IMR-90 (cell line): ENCODE measurements at regions not wholly inside any gene's neighbourhood (a gene's known extent, or its start where the extent isn't known, plus 50 kb on each side); places are given as distances from the start of the nearest gene placed in this dataset.

Experiments used
- ATAC-seq: fragments of 200-7000 bp; cut with Tn5 transposase; 2 replicates; pipeline ENCODE4 v1.9.1; 2020; ENCODE audit warnings: low read depth, mild to moderate bottlenecking, moderate library complexity
- BruUV-seq: library from RNA; stranded (reverse); fragments of 400-500 nt; replicated peaks from 2 replicates; lab custom pipeline; 2021; lab: Mats Ljungman, UMichigan
- CTCF ChIA-PET: fragments of 300-600 bp; formaldehyde crosslinking; extraction: SDS; loops from one replicate; lab custom pipeline; 2021; ENCODE audit warnings: antibody characterized with exemption; lab: Yijun Ruan, JAX
- POLR2A ChIA-PET: fragments of 300-600 bp; sonication (Branson Sonifier 250); formaldehyde crosslinking; loops from one replicate; lab custom pipeline; 2022; ENCODE audit warnings: antibody characterized with exemption; ENCODE audit not compliant: unreplicated experiment; lab: Charles Lee
- DNase-seq: peaks from one replicate; pipeline ENCODE4 v3.0.0; 2013
- H2AFZ ChIP-seq: replicated peaks from 2 replicates; pipeline ENCODE3; 2013; ENCODE audit warnings: low read length, mild to moderate bottlenecking; ENCODE audit not compliant: poor library complexity
- H2AK5ac ChIP-seq: 2 replicates; pipeline ENCODE4 v1.6.1; 2013; ENCODE audit warnings: low read depth, low read length, inconsistent platforms
- H2AK9ac ChIP-seq: replicated peaks from 2 replicates; pipeline ENCODE3; 2013; ENCODE audit warnings: mild to moderate bottlenecking, low read depth, low read length, moderate library complexity; ENCODE audit not compliant: poor library complexity
- H2BK120ac ChIP-seq: 2 replicates; pipeline ENCODE4 v1.6.1; 2013; ENCODE audit warnings: low read depth, low read length, inconsistent platforms
- H2BK15ac ChIP-seq: 3 replicates; pipeline ENCODE4 v1.6.1; 2013; ENCODE audit warnings: low read depth, low read length, inconsistent platforms
- H2BK20ac ChIP-seq: 2 replicates; pipeline ENCODE4 v1.6.1; 2013; ENCODE audit warnings: low read depth, mild to moderate bottlenecking, inconsistent platforms, low read length, moderate library complexity
- H2BK5ac ChIP-seq: 2 replicates; pipeline ENCODE4 v1.6.1; 2013; ENCODE audit warnings: mild to moderate bottlenecking, low read depth, low read length, inconsistent platforms; ENCODE audit not compliant: poor library complexity, severe bottlenecking
- H3K14ac ChIP-seq: replicated peaks from 2 replicates; pipeline ENCODE4 v1.6.1; 2013; ENCODE audit warnings: low read depth, low read length, inconsistent platforms
- H3K18ac ChIP-seq: 2 replicates; pipeline ENCODE4 v1.6.1; 2013; ENCODE audit warnings: low read depth, low read length, control low read depth
- H3K23ac ChIP-seq: 2 replicates; pipeline ENCODE4 v1.6.1; 2013; ENCODE audit warnings: low read depth, low read length, inconsistent platforms
- H3K27ac ChIP-seq: 2 replicates; pipeline ENCODE4 v1.5.1; 2013; ENCODE audit warnings: mild to moderate bottlenecking, control low read depth, low read length; ENCODE audit not compliant: insufficient read depth
- H3K27me3 ChIP-seq: 2 replicates; pipeline ENCODE4 v1.6.1; 2013; ENCODE audit warnings: low read length; ENCODE audit not compliant: control insufficient read depth, insufficient read depth
- H3K36me3 ChIP-seq: 2 replicates; pipeline ENCODE4 v1.6.1; 2013; ENCODE audit warnings: low read length, mixed read lengths; ENCODE audit not compliant: control insufficient read depth, insufficient read depth
- H3K4ac ChIP-seq: 2 replicates; pipeline ENCODE4 v1.6.1; 2013; ENCODE audit warnings: low read depth, low read length, inconsistent platforms
- H3K4me1 ChIP-seq: 2 replicates; pipeline ENCODE4 v1.6.1; 2013; ENCODE audit warnings: low read length, mixed read lengths; ENCODE audit not compliant: control insufficient read depth, insufficient read depth
- H3K4me2 ChIP-seq: 2 replicates; pipeline ENCODE4 v1.6.1; 2013; ENCODE audit warnings: low read depth, mild to moderate bottlenecking, control low read depth, low read length, moderate library complexity
- H3K4me3 ChIP-seq: 2 replicates; pipeline ENCODE4 v1.5.1; 2013; ENCODE audit warnings: low read depth, mild to moderate bottlenecking, control low read depth, low read length, moderate library complexity; ENCODE audit not compliant: insufficient read depth
- H3K56ac ChIP-seq: 2 replicates; pipeline ENCODE4 v1.6.1; 2013; ENCODE audit warnings: low read length, inconsistent platforms; ENCODE audit not compliant: insufficient read depth; ENCODE audit errors: extremely low read depth
- H3K79me1 ChIP-seq, 2 experiments: 2 replicates each; pipeline ENCODE4 v1.6.1; 2013; ENCODE audit warnings: low read length in 2 of 2, inconsistent platforms in 1 of 2, low read depth in 1 of 2
- H3K9ac ChIP-seq: 2 replicates; pipeline ENCODE4 v1.6.1; 2013; ENCODE audit warnings: low read depth, low read length, control low read depth
- H3K9me1 ChIP-seq: 2 replicates; pipeline ENCODE4 v1.6.1; 2013; ENCODE audit warnings: low read length, inconsistent platforms; ENCODE audit not compliant: insufficient read depth
- H3K9me3 ChIP-seq: 2 replicates; pipeline ENCODE4 v1.6.1; 2013; ENCODE audit warnings: low read length; ENCODE audit not compliant: control insufficient read depth, insufficient read depth
- H4K20me1 ChIP-seq: 2 replicates; pipeline ENCODE4 v1.6.1; 2013; ENCODE audit warnings: low read length, inconsistent platforms; ENCODE audit not compliant: insufficient read depth
- H4K5ac ChIP-seq: 2 replicates; pipeline ENCODE4 v1.6.1; 2013; ENCODE audit warnings: mild to moderate bottlenecking, low read depth, low read length, control low read depth
- H4K8ac ChIP-seq, 2 experiments: 2 replicates each; pipeline ENCODE4 v1.6.1; 2013; ENCODE audit warnings: low read depth in 2 of 2, low read length in 2 of 2, control low read depth in 1 of 2, inconsistent platforms in 1 of 2
- H4K91ac ChIP-seq: 2 replicates; pipeline ENCODE4 v1.6.1; 2013; ENCODE audit warnings: low read depth, low read length, inconsistent platforms; ENCODE audit not compliant: insufficient read depth
- BHLHE40 ChIP-seq: fragments of 150-350 bp; IDR thresholded peaks from 2 replicates; pipeline ENCODE4 v1.6.1; 2016; ENCODE audit warnings: mild to moderate bottlenecking, low read depth, low read length
- CHD1 ChIP-seq: IDR thresholded peaks from 2 replicates; pipeline ENCODE4 v1.6.1; 2012; ENCODE audit warnings: low read depth, low read length, improper control_type of control experiment
- FOS ChIP-seq: fragments of 150-350 bp; IDR thresholded peaks from 2 replicates; pipeline ENCODE4 v1.6.1; 2016; ENCODE audit warnings: low read depth, low read length
- MXI1 ChIP-seq: IDR thresholded peaks from 2 replicates; pipeline ENCODE4 v1.6.1; 2012; ENCODE audit warnings: low read depth, mild to moderate bottlenecking, low read length, moderate library complexity, borderline replicate concordance
- NFE2L2 ChIP-seq: fragments of 150-350 bp; IDR thresholded peaks from 2 replicates; pipeline ENCODE4 v1.6.1; 2016; ENCODE audit warnings: low read depth, mild to moderate bottlenecking, low read length
- POLR2A ChIP-seq: IDR thresholded peaks from 2 replicates; pipeline ENCODE4 v1.6.1; 2012; ENCODE audit warnings: mild to moderate bottlenecking, low read depth, low read length
- RAD21 ChIP-seq: IDR thresholded peaks from 2 replicates; pipeline ENCODE4 v1.6.1; 2012; ENCODE audit warnings: low read length, improper control_type of control experiment
- RCOR1 ChIP-seq: IDR thresholded peaks from 2 replicates; pipeline ENCODE4 v1.6.1; 2012; ENCODE audit warnings: mild to moderate bottlenecking, low read length, improper control_type of control experiment; ENCODE audit not compliant: insufficient replicate concordance
- RFX5 ChIP-seq: IDR thresholded peaks from 2 replicates; pipeline ENCODE4 v1.8.0; 2012; ENCODE audit warnings: low read depth, mild to moderate bottlenecking, low read length, moderate library complexity
- WGBS, 2 experiments: methylation state at CpG; one replicate each; pipeline versions ENCODE4 v1.1.5 to v1.1.7; 2013; ENCODE audit warnings: missing lambda C conversion rate in 2 of 2; ENCODE audit not compliant: insufficient read length in 1 of 2; ENCODE audit errors: extremely low coverage in 2 of 2; 5-methylcytosine and 5-hydroxymethylcytosine counted together
- dilution Hi-C: fragments of 300-500 bp; cut with HindIII; formaldehyde crosslinking; loops from one replicate; pipeline ENCODE4 v1.14.3; 2018; ENCODE audit warnings: low sequenced_read_pairs; ENCODE audit not compliant: unreplicated experiment
- in situ Hi-C: fragments of 300-500 bp; cut with MboI; formaldehyde crosslinking; loops from 3 replicates; pipeline ENCODE4 v1.14.3; 2019; ENCODE audit warnings: low sequenced_read_pairs, inconsistent platforms, mixed read lengths
- intact Hi-C: fragments of 100-400 bp; cut with micrococcal nuclease; formaldehyde crosslinking; loops from 2 replicates; pipeline ENCODE4 v1.10.0; 2022
- TF ChIP-seq, protein P1 (sequence below): fragments of 150-350 bp; IDR thresholded peaks from 2 replicates; pipeline ENCODE4 v1.6.1; 2016; ENCODE audit warnings: low read depth, mild to moderate bottlenecking, low read length, moderate library complexity, borderline replicate concordance

DNA sequence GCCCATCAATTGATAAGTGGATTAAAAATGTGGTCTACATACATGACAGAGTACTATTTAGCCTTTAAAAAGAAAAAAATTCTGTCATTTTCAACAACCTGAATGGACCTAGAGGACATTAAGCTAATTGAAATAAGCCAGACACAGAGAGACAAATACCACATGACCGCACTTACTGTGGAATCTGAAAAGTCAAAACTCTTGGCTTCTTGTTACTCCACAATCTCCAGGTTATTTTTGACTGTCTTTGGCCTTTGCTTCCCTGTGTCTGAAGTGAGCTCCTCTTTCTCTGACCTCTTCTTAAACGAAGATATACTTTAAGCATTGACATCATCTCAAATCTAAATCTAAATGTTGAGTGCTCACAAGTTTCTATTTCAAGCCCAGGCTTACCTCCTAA lies 265.5 kb upstream of the ADRA1B start:
- Histone ChIP-seq H3K4ac (no peak overlapping the region), H3K18ac (no peak overlapping the region), H3K4me2 (no peak overlapping the region), H3K27me3 (peaks cover 18% of the 10 kb centered on the region), H3K79me1 (no peaks in the 10 kb centered on the region), H2AK9ac (no peak overlapping the region), H2BK15ac (no peak overlapping the region), H3K56ac (no peak overlapping the region), H3K27ac (no peak overlapping the region), H4K8ac (no peak overlapping the region), H3K4me1 (no peaks in the 10 kb centered on the region), H2AK5ac (no peak overlapping the region), H3K9me1 (no peaks in the 10 kb centered on the region), H2BK20ac (no peak overlapping the region), H3K4me3 (no peak overlapping the region), H2BK5ac (no peak overlapping the region), H4K20me1 (no peaks in the 10 kb centered on the region), H2AFZ (no peak overlapping the region), H3K14ac (no peak overlapping the region), H3K9ac (no peak overlapping the region), H3K36me3 (no peaks in the 10 kb centered on the region), H4K5ac (no peak overlapping the region), H2BK120ac (no peak overlapping the region), H3K23ac (no peak overlapping the region), H3K9me3 (no peaks in the 10 kb centered on the region), H4K91ac (no peak overlapping the region)
- intact Hi-C loops (no loop called here), in situ Hi-C loops (no loop called here), dilution Hi-C loops (no loop called here)
- no peak for ATAC-seq
- POLR2A ChIA-PET: interaction anchor here (0.6 kb wide), 1 partner anchor 11 kb away, joined by 3 read pairs; no protein-coding TSS in a partner anchor
- BruUV-seq: no TSS peak
- TF ChIP-seq BHLHE40 (no peak), RFX5 (no peak), NFE2L2 (no peak), FOS (no peak), MXI1 (no peak), POLR2A (no peak), RAD21 (no peak), CHD1 (no peak), RCOR1 (no peak)
- TF ChIP-seq, protein P1, sequence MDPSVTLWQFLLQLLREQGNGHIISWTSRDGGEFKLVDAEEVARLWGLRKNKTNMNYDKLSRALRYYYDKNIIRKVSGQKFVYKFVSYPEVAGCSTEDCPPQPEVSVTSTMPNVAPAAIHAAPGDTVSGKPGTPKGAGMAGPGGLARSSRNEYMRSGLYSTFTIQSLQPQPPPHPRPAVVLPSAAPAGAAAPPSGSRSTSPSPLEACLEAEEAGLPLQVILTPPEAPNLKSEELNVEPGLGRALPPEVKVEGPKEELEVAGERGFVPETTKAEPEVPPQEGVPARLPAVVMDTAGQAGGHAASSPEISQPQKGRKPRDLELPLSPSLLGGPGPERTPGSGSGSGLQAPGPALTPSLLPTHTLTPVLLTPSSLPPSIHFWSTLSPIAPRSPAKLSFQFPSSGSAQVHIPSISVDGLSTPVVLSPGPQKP: no peak
- DNase-seq: no peak
- WGBS, 2 experiments: no CpG with 5 or more reads among the region's 2 CpGs
- CTCF ChIA-PET: interaction anchor here (0.6 kb wide), 1 partner anchor 659 kb away, joined by 3 read pairs; no protein-coding TSS in a partner anchor
